Body of pancreas (tissue), 4 donors: ENCODE measurements at regions not wholly inside any gene's neighbourhood (a gene's known extent, or its start where the extent isn't known, plus 50 kb on each side); places are given as distances from the start of the nearest gene placed in this dataset.

Source experiments
- CTCF ChIP-seq, 7 experiments: fragments of 450-650 bp in 4 of 7; fragments of 200-600 bp in 3 of 7; sonication (generic) in 3 of 7; IDR thresholded peaks; one replicate each; pipeline ENCODE4 v1.5.1; 2016 to 2019; ENCODE audit warnings: antibody characterized with exemption in 7 of 7
- POLR2A ChIP-seq, 3 donors: fragments of 450-650 bp; IDR thresholded peaks; one replicate each; pipeline ENCODE4 v1.6.1; 2016; ENCODE audit warnings: antibody characterized with exemption in 3 of 3, mild to moderate bottlenecking in 2 of 3

- TF ChIP-seq CTCF (IDR thresholded peaks at IDR 0.05) (no peak), POLR2A (IDR thresholded peaks at IDR 0.05) (no peak)
Measured at GRCh38 chr10:124267231-124267885, 151.4 kb downstream of the OAT start.
